A673 (cell line): ENCODE measurements at regions not wholly inside any gene's neighbourhood (a gene's known extent, or its start where the extent isn't known, plus 50 kb on each side); places are given as distances from the start of the nearest gene placed in this dataset.

ENCODE experiments used
- BruUV-seq: library from RNA; stranded (reverse); fragments of 400-500 nt; replicated peaks from 2 replicates; lab custom pipeline; 2021; lab: Mats Ljungman, UMichigan
- CTCF ChIA-PET: fragments of 300-600 bp; sonication (Branson Sonifier 250); formaldehyde crosslinking; loops from one replicate; lab custom pipeline; 2022; ENCODE audit warnings: antibody characterized with exemption; lab: Charles Lee
- POLR2A ChIA-PET: fragments of 300-600 bp; sonication (Branson Sonifier 250); formaldehyde crosslinking; loops from one replicate; lab custom pipeline; 2022; ENCODE audit warnings: antibody characterized with exemption; ENCODE audit not compliant: low non-redundant PET; lab: Charles Lee
- DNase-seq: peaks from one replicate; pipeline ENCODE4 v3.0.0-alpha.2; 2015; ENCODE audit warnings: low spot score
- H3K27ac ChIP-seq: fragments of 200-600 bp; sonication (generic); 2 replicates; pipeline ENCODE4 v1.5.1; 2016; ENCODE audit warnings: mixed run types, low read depth, mild to moderate bottlenecking, mixed read lengths, antibody characterized with exemption, low read length; ENCODE audit not compliant: poor library complexity, severe bottlenecking
- H3K27me3 ChIP-seq: fragments of 200-600 bp; sonication (generic); replicated peaks from 2 replicates; pipeline ENCODE4 v1.6.1; 2017; ENCODE audit warnings: mixed run types, low read depth, mild to moderate bottlenecking, mixed read lengths, antibody characterized with exemption, low read length; ENCODE audit not compliant: insufficient read depth, poor library complexity
- H3K36me3 ChIP-seq: fragments of 200-600 bp; sonication (generic); 2 replicates; pipeline ENCODE4 v1.6.1; 2016; ENCODE audit warnings: mixed run types, mild to moderate bottlenecking, mixed read lengths, antibody characterized with exemption, low read length; ENCODE audit not compliant: insufficient read depth, poor library complexity, severe bottlenecking
- H3K4me1 ChIP-seq: fragments of 200-600 bp; sonication (generic); 2 replicates; pipeline ENCODE4 v1.6.1; 2017; ENCODE audit warnings: mixed run types, mild to moderate bottlenecking, mixed read lengths, antibody characterized with exemption, low read length; ENCODE audit not compliant: insufficient read depth, poor library complexity, severe bottlenecking
- H3K4me3 ChIP-seq: fragments of 200-600 bp; sonication (generic); 2 replicates; pipeline ENCODE4 v1.5.1; 2016; ENCODE audit warnings: low read depth, mixed run types, mild to moderate bottlenecking, mixed read lengths, low read length; ENCODE audit not compliant: poor library complexity, severe bottlenecking
- H3K9me3 ChIP-seq: fragments of 200-600 bp; sonication (generic); 2 replicates; pipeline ENCODE4 v1.6.1; 2016; ENCODE audit warnings: mixed run types, low read depth, mild to moderate bottlenecking, mixed read lengths, antibody characterized with exemption, low read length; ENCODE audit not compliant: poor library complexity, severe bottlenecking
- CTCF ChIP-seq: fragments of 300-800, 200-600 bp; sonication (generic); conservative IDR thresholded peaks from 2 replicates; pipeline ENCODE4 v1.5.1; 2017; ENCODE audit warnings: low read depth, mild to moderate bottlenecking, antibody characterized with exemption, low read length, moderate library complexity, mixed read lengths
- EZH2 ChIP-seq: fragments of 200-600 bp; sonication (generic); IDR thresholded peaks from 2 replicates; pipeline ENCODE4 v1.6.1; 2017; ENCODE audit warnings: borderline replicate concordance, low read depth, mild to moderate bottlenecking, mixed read lengths, antibody characterized with exemption, low read length; ENCODE audit not compliant: poor library complexity, severe bottlenecking
- intact Hi-C: fragments of 100-400 bp; cut with micrococcal nuclease; formaldehyde crosslinking; loops from one replicate; pipeline ENCODE4 v1.10.0; 2022; ENCODE audit not compliant: unreplicated experiment

- TF ChIP-seq CTCF (no peak), EZH2 (no peak)
- intact Hi-C loops = no loop called here
- no TSS peak for BruUV-seq
Observed at GRCh38 chr13:97559981-97560380, 126.0 kb downstream of the RAP2A start.

GRCh38 chr13:97561182-97561581, 127.2 kb downstream of the RAP2A start:
- DNase-seq = no peak
- TF ChIP-seq EZH2 (no peak), CTCF (no peak)
- Histone ChIP-seq H3K4me1 (peaks cover 3% of the 10 kb centered on the region), H3K27me3 (no peaks in the 10 kb centered on the region), H3K9me3 (no peaks in the 10 kb centered on the region), H3K27ac (no peak overlapping the region), H3K4me3 (no peak overlapping the region), H3K36me3 (no peaks in the 10 kb centered on the region)
- BruUV-seq = no TSS peak
- ChIA-PET CTCF (no interaction called here), POLR2A (no interaction called here)
- intact Hi-C loops = no loop called here

More at GRCh38 chr13:97559981-97560380, 126.0 kb downstream of the RAP2A start:
- no peak overlapping the region for H3K4me3 ChIP-seq
- ChIA-PET POLR2A (no interaction called here), CTCF (no interaction called here)
- H3K4me1 ChIP-seq = peaks cover 1% of the 10 kb centered on the region
- no peaks in the 10 kb centered on the region for H3K9me3 ChIP-seq
- no peak for DNase-seq
- no peaks in the 10 kb centered on the region for H3K27me3 ChIP-seq
- H3K36me3 ChIP-seq = no peaks in the 10 kb centered on the region
- H3K27ac ChIP-seq = no peak overlapping the region

- Histone ChIP-seq H3K27me3 (no peaks in the 10 kb centered on the region), H3K4me1 (peaks cover 5% of the 10 kb centered on the region), H3K27ac (no peak overlapping the region), H3K4me3 (no peak overlapping the region), H3K36me3 (no peaks in the 10 kb centered on the region), H3K9me3 (no peaks in the 10 kb centered on the region)
- ChIA-PET CTCF (no interaction called here), POLR2A (no interaction called here)
- DNase-seq = no peak
- intact Hi-C loops = no loop called here
- no TSS peak for BruUV-seq
- no peak for TF ChIP-seq CTCF
- TF ChIP-seq EZH2 = no peak
Observed at GRCh38 chr13:97562962-97563361, 129.0 kb downstream of the RAP2A start.
